ENCODE measurements at regions not wholly inside any gene's neighbourhood (a gene's known extent, or its start where the extent isn't known, plus 50 kb on each side); places are given as distances from the start of the nearest gene placed in this dataset.

GRCh38 chr5:24789611-24790351 is 145.0 kb upstream of the CDH10 start:
- TF ChIP-seq CTCF (IDR thresholded peaks at IDR 0.05) = no peak

- no peak for TF ChIP-seq CTCF (IDR thresholded peaks at IDR 0.05)
These were observed 144.2 kb upstream of the CDH10 start for GRCh38 chr5:24788829-24789514.

- no peak for TF ChIP-seq CTCF (IDR thresholded peaks at IDR 0.05)
These were observed 141.3 kb upstream of the CDH10 start for GRCh38 chr5:24786108-24786507.

- no peak for TF ChIP-seq CTCF (IDR thresholded peaks at IDR 0.05)
These were observed 138.8 kb upstream of the CDH10 start for GRCh38 chr5:24783596-24783995.

GRCh38 chr5:24777392-24777791 is 132.6 kb upstream of the CDH10 start:
- no peak for TF ChIP-seq CTCF (IDR thresholded peaks at IDR 0.05)

- no peak for TF ChIP-seq CTCF (IDR thresholded peaks at IDR 0.05)
These were observed 128.5 kb upstream of the CDH10 start for GRCh38 chr5:24773261-24773660.

GRCh38 chr5:24767086-24767485 is 122.3 kb upstream of the CDH10 start:
- no peak for TF ChIP-seq CTCF (IDR thresholded peaks at IDR 0.05)

Measured in LNCAP (cell line).